Esophagus muscularis mucosa (tissue), 4 donors: ENCODE measurements at regions not wholly inside any gene's neighbourhood (a gene's known extent, or its start where the extent isn't known, plus 50 kb on each side); places are given as distances from the start of the nearest gene placed in this dataset.

ENCODE experiments used
- DNase-seq: peaks from one replicate; pipeline ENCODE4 v3.0.0-alpha.2; 2017; ENCODE audit errors: extremely low spot score
- H3K27ac ChIP-seq, 4 donors: fragments of 200-600 bp; sonication (generic); replicated peaks in 1 of 4; 1 replicate in 3 of 4; 2 replicates in 1 of 4; pipeline ENCODE4 v1.5.1; 2016 to 2019; ENCODE audit warnings: mild to moderate bottlenecking in 1 of 4
- H3K27me3 ChIP-seq, 4 donors: fragments of 200-600 bp; sonication (generic); one replicate each; pipeline versions ENCODE4 v1.5.1 to v1.6.0; 2016 to 2019
- H3K36me3 ChIP-seq, 4 donors: fragments of 200-600 bp; sonication (generic); one replicate each; pipeline ENCODE4 v1.5.1; 2016 to 2019
- H3K4me1 ChIP-seq, 4 donors: fragments of 200-600 bp; sonication (generic); one replicate each; pipeline ENCODE4 v1.5.1; 2016 to 2019
- H3K4me3 ChIP-seq, 4 donors: fragments of 200-600 bp; sonication (generic); 1 replicate in 2 of 4; 2 replicates in 2 of 4; pipeline ENCODE4 v1.5.1; 2016 to 2019; ENCODE audit warnings: mild to moderate bottlenecking in 4 of 4, moderate library complexity in 1 of 4
- H3K9me3 ChIP-seq, 4 donors: fragments of 200-600 bp; sonication (generic); 1 replicate in 3 of 4; 2 replicates in 1 of 4; pipeline ENCODE4 v1.5.1; 2016 to 2019
- EP300 ChIP-seq: sonication (generic); formaldehyde crosslinking; IDR thresholded peaks from one replicate; pipeline ENCODE4 v1.6.1; 2017; ENCODE audit warnings: antibody characterized with exemption
- POLR2A ChIP-seq: fragments of 450-650 bp; IDR thresholded peaks from one replicate; pipeline ENCODE4 v1.6.1; 2017; ENCODE audit warnings: antibody characterized with exemption, moderate library complexity, mild to moderate bottlenecking, low read depth
- POLR2AphosphoS5 ChIP-seq, 2 donors: sonication (generic); formaldehyde crosslinking; IDR thresholded peaks; one replicate each; pipeline ENCODE4 v1.6.1; 2017; ENCODE audit warnings: antibody characterized with exemption in 2 of 2
- WGBS: methylation state at CpG from one replicate; pipeline ENCODE4 v1.1.5; 2018; 5-methylcytosine and 5-hydroxymethylcytosine counted together
- intact Hi-C: fragments of 100-400 bp; cut with DNase I; formaldehyde crosslinking; loops from one replicate; pipeline ENCODE4 v1.15.1; 2023
- TF ChIP-seq, protein P1 (sequence below), 3 experiments: fragments of 200-600 bp in 2 of 3; fragments of 450-650 bp in 1 of 3; sonication (generic) in 2 of 3; IDR thresholded peaks; one replicate each; pipeline ENCODE4 v1.5.1; 2017 to 2019; ENCODE audit warnings: antibody characterized with exemption in 3 of 3, mild to moderate bottlenecking in 2 of 3, moderate library complexity in 1 of 3

DNA sequence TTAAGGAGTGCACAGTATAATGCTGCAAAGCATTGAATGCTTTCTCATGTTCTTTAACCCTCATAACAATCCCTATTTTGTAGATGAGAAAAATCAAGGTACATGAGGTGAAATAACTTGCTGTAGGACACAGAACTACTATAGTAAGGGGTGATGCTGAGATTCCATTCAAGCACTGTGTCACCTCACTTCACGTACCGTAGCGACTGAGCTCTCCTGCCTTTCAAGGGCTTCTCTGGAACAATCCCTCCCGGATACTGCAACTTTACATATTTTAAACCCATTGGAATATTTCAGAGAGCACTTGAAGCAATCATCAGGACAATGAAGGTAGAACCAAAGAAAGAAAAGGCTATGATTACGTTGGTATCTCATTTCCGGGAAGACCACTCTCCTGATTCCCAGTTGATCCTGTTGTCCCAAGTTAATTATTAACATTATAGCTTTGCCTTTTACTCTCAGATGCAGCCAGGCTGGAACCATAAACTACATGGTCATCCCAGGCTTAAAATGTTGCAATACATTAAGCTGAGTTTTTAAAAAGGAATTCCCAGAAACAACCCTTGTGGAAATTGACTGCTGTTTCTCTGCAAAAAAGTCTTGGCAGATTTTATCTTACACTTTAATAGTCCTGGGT is 252.2 kb upstream of the IGF1R start:
- WGBS, result 76% methylated on average over 6 of the region's 6 CpGs
- Histone ChIP-seq H3K27ac (no peak overlapping the region), H3K27me3 (no peaks in the 10 kb centered on the region), H3K9me3 (no peaks in the 10 kb centered on the region), H3K4me1 (peaks cover 0 to 4% (median under 1%) of the 10 kb centered on the region in 4 donors), H3K4me3 (no peak overlapping the region), H3K36me3 (no peaks in the 10 kb centered on the region)
- DNase-seq, result no peak
- TF ChIP-seq POLR2A, result no peak
- TF ChIP-seq, protein P1, sequence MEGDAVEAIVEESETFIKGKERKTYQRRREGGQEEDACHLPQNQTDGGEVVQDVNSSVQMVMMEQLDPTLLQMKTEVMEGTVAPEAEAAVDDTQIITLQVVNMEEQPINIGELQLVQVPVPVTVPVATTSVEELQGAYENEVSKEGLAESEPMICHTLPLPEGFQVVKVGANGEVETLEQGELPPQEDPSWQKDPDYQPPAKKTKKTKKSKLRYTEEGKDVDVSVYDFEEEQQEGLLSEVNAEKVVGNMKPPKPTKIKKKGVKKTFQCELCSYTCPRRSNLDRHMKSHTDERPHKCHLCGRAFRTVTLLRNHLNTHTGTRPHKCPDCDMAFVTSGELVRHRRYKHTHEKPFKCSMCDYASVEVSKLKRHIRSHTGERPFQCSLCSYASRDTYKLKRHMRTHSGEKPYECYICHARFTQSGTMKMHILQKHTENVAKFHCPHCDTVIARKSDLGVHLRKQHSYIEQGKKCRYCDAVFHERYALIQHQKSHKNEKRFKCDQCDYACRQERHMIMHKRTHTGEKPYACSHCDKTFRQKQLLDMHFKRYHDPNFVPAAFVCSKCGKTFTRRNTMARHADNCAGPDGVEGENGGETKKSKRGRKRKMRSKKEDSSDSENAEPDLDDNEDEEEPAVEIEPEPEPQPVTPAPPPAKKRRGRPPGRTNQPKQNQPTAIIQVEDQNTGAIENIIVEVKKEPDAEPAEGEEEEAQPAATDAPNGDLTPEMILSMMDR (IDR thresholded peaks at IDR 0.05), result no peak
- no peak for TF ChIP-seq EP300
- TF ChIP-seq POLR2AphosphoS5 (IDR thresholded peaks at IDR 0.05), result no peak
- intact Hi-C loops, result no loop called here

DNA sequence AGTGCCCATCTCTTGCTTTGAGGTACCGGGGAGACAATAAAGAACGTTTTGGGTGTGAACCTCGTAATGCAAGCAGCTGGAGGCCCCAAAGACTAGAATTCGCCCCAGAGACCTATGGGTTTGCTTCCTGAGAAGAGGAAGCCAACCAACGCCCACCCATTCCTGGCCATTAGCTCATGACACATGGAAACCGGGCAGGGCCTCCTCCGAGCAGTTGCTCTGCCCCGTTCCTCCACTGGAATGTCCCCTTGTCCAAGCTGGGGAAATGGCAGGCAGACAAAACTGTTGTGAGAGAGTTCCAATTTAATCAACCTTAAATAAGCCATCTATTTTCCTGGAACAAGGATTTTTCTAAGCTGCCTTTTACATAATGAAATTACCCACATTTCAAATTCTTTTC is 250.9 kb upstream of the IGF1R start:
- 70% methylated on average over 7 of the region's 8 CpGs for WGBS
- intact Hi-C loops, result no loop called here

GRCh38 chr15:98398056-98398455 is 250.3 kb upstream of the IGF1R start:
- Histone ChIP-seq H3K27me3 (no peaks in the 10 kb centered on the region), H3K4me1 (peaks cover 0 to 7% (median 2%) of the 10 kb centered on the region in 4 donors), H3K9me3 (no peaks in the 10 kb centered on the region), H3K4me3 (no peak overlapping the region), H3K36me3 (no peaks in the 10 kb centered on the region), H3K27ac (no peak overlapping the region)
- no peak for DNase-seq
- TF ChIP-seq POLR2AphosphoS5 (IDR thresholded peaks at IDR 0.05), result no peak
- no peak for TF ChIP-seq POLR2A
- TF ChIP-seq EP300, result no peak
- TF ChIP-seq, protein P1 (IDR thresholded peaks at IDR 0.05), result no peak
- intact Hi-C loops, result no loop called here
- 87% methylated on average over 4 of the region's 4 CpGs for WGBS

More for the DNA sequence above, 250.9 kb upstream of the IGF1R start:
- DNase-seq, result no peak
- no peaks in the 10 kb centered on the region for H3K27me3 ChIP-seq
- H3K36me3 ChIP-seq, result no peaks in the 10 kb centered on the region
- peaks cover 0 to 7% (median 2%) of the 10 kb centered on the region in 4 donors for H3K4me1 ChIP-seq
- H3K4me3 ChIP-seq, result no peak overlapping the region
- H3K9me3 ChIP-seq, result no peaks in the 10 kb centered on the region
- no peak overlapping the region for H3K27ac ChIP-seq
- TF ChIP-seq EP300, result no peak
- TF ChIP-seq, protein P1 (IDR thresholded peaks at IDR 0.05), result no peak
- no peak for TF ChIP-seq POLR2AphosphoS5 (IDR thresholded peaks at IDR 0.05)
- no peak for TF ChIP-seq POLR2A

DNA sequence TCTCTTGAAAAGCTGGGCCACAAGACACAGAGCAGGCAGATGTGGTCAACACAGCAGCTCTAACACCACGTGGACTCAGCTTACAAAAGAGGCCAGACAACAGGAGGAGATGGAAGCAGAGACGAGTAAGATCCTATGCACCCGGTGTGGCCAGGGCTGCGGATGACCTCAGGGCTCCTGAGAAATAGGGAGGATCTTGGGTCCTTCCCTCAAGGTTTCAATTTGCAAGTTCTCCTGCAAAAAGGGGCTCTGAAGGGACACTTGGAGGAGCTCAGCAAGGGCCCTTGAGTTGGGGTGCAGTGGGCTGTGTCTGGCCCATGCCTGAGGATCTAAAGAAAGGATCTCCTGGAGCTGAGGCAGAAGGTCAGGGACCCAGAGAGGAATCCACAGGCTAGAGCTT is 249.5 kb upstream of the IGF1R start:
- intact Hi-C loops, result no loop called here

More for the DNA sequence above, 249.5 kb upstream of the IGF1R start:
- no peaks in the 10 kb centered on the region for H3K36me3 ChIP-seq
- no peaks in the 10 kb centered on the region for H3K27me3 ChIP-seq
- no peak overlapping the region for H3K4me3 ChIP-seq
- 78% methylated on average over 4 of the region's 4 CpGs for WGBS
- H3K4me1 ChIP-seq, result peaks cover 0 to 7% (median 2%) of the 10 kb centered on the region in 4 donors
- no peak overlapping the region for H3K27ac ChIP-seq
- no peaks in the 10 kb centered on the region for H3K9me3 ChIP-seq
- no peak for TF ChIP-seq POLR2AphosphoS5 (IDR thresholded peaks at IDR 0.05)
- no peak for TF ChIP-seq EP300
- TF ChIP-seq POLR2A, result no peak
- TF ChIP-seq, protein P1 (IDR thresholded peaks at IDR 0.05), result no peak
- no peak for DNase-seq
